Breast epithelium (tissue), 4 donors: ENCODE measurements at regions not wholly inside any gene's neighbourhood (a gene's known extent, or its start where the extent isn't known, plus 50 kb on each side); places are given as distances from the start of the nearest gene placed in this dataset.

ENCODE experiments used
- DNase-seq, 2 donors: peaks; one replicate each; pipeline ENCODE4 v3.0.0-alpha.2; 2019; ENCODE audit warnings: low spot score in 2 of 2
- H3K27ac ChIP-seq, 2 donors: fragments of 200-600 bp; sonication (generic) in 1 of 2; one replicate each; pipeline ENCODE4 v1.5.1; 2016 to 2019; ENCODE audit warnings: mild to moderate bottlenecking in 1 of 2
- H3K27me3 ChIP-seq, 2 donors: fragments of 200-600 bp; sonication (generic) in 1 of 2; one replicate each; pipeline versions ENCODE4 v1.5.1 to v1.6.0; 2017 to 2019; ENCODE audit warnings: control low read depth in 1 of 2, mild to moderate bottlenecking in 1 of 2
- H3K36me3 ChIP-seq: fragments of 200-600 bp; one replicate; pipeline ENCODE4 v1.5.1; 2019
- H3K4me1 ChIP-seq, 2 donors: fragments of 200-600 bp; sonication (generic); one replicate each; pipeline ENCODE4 v1.5.1; 2016 to 2019; ENCODE audit warnings: control low read depth in 1 of 2
- H3K4me3 ChIP-seq, 3 donors: fragments of 200-600 bp; sonication (generic); 1 replicate in 2 of 3; 2 replicates in 1 of 3; pipeline ENCODE4 v1.5.1; 2016 to 2019; ENCODE audit warnings: mild to moderate bottlenecking in 3 of 3, moderate library complexity in 2 of 3
- H3K9me3 ChIP-seq, 2 donors: fragments of 200-600 bp; sonication (generic) in 1 of 2; one replicate each; pipeline ENCODE4 v1.5.1; 2016 to 2019; ENCODE audit warnings: control low read depth in 1 of 2
- CTCF ChIP-seq, 3 donors: fragments of 450-650 bp; IDR thresholded peaks; one replicate each; pipeline ENCODE4 v1.5.1; 2016 to 2017; ENCODE audit warnings: antibody characterized with exemption in 3 of 3, mild to moderate bottlenecking in 3 of 3, moderate library complexity in 3 of 3
- POLR2A ChIP-seq: fragments of 450-650 bp; IDR thresholded peaks from one replicate; pipeline ENCODE4 v1.6.1; 2016; ENCODE audit warnings: antibody characterized with exemption, mild to moderate bottlenecking, moderate library complexity
- POLR2AphosphoS5 ChIP-seq, 3 donors: sonication (generic); formaldehyde crosslinking; IDR thresholded peaks; one replicate each; pipeline ENCODE4 v1.6.1; 2017; ENCODE audit warnings: antibody characterized with exemption in 3 of 3
- intact Hi-C: fragments of 100-400 bp; cut with DNase I; formaldehyde crosslinking; loops from one replicate; pipeline ENCODE4 v1.15.1; 2023; ENCODE audit warnings: low total_unique reads

- H3K4me3 ChIP-seq, result no peak overlapping the region
- H3K9me3 ChIP-seq, result peaks cover 0 to 11% of the 10 kb centered on the region in 2 donors
- peak overlapping the region in 1 of 2 donors; percentile 85 for H3K27ac ChIP-seq
- no peaks in the 10 kb centered on the region for H3K4me1 ChIP-seq
- no peaks in the 10 kb centered on the region for H3K27me3 ChIP-seq
- intact Hi-C loops, result no loop called here
- DNase-seq, result no peak
- H3K36me3 ChIP-seq, result no peaks in the 10 kb centered on the region
- TF ChIP-seq POLR2A (no peak), POLR2AphosphoS5 (IDR thresholded peaks at IDR 0.05) (peak in 1 of 3 donors; percentile 83), CTCF (IDR thresholded peaks at IDR 0.05) (no peak)
Observed at GRCh38 chr17:17420561-17421269, 56.1 kb upstream of the MED9 start.

- no peak overlapping the region for H3K4me3 ChIP-seq
- intact Hi-C loops, result no loop called here
- no peaks in the 10 kb centered on the region for H3K4me1 ChIP-seq
- H3K27me3 ChIP-seq, result no peaks in the 10 kb centered on the region
- no peak for TF ChIP-seq POLR2A
- TF ChIP-seq CTCF (IDR thresholded peaks at IDR 0.05), result no peak
- TF ChIP-seq POLR2AphosphoS5 (IDR thresholded peaks at IDR 0.05), result no peak
- peak overlapping the region in 1 of 2 donors; percentile 85 for H3K27ac ChIP-seq
- H3K36me3 ChIP-seq, result no peaks in the 10 kb centered on the region
- no peak for DNase-seq
- peaks cover 0 to 11% of the 10 kb centered on the region in 2 donors for H3K9me3 ChIP-seq
Observed at GRCh38 chr17:17421346-17422216, 55.2 kb upstream of the MED9 start.

GRCh38 chr17:17422217-17422610 lies 54.6 kb upstream of the MED9 start:
- no peak overlapping the region for H3K27ac ChIP-seq
- DNase-seq, result no peak
- peaks cover 0 to 11% of the 10 kb centered on the region in 2 donors for H3K9me3 ChIP-seq
- no peaks in the 10 kb centered on the region for H3K36me3 ChIP-seq
- no peak overlapping the region for H3K4me3 ChIP-seq
- no peaks in the 10 kb centered on the region for H3K4me1 ChIP-seq
- intact Hi-C loops, result no loop called here
- H3K27me3 ChIP-seq, result no peaks in the 10 kb centered on the region
- TF ChIP-seq POLR2A, result no peak
- no peak for TF ChIP-seq CTCF (IDR thresholded peaks at IDR 0.05)
- TF ChIP-seq POLR2AphosphoS5 (IDR thresholded peaks at IDR 0.05), result no peak

- Histone ChIP-seq H3K36me3 (no peaks in the 10 kb centered on the region), H3K27me3 (no peaks in the 10 kb centered on the region), H3K4me3 (no peak overlapping the region), H3K9me3 (peaks cover 0 to 11% of the 10 kb centered on the region in 2 donors), H3K4me1 (no peaks in the 10 kb centered on the region), H3K27ac (no peak overlapping the region)
- intact Hi-C loops, result no loop called here
- no peak for TF ChIP-seq POLR2AphosphoS5 (IDR thresholded peaks at IDR 0.05)
- no peak for TF ChIP-seq POLR2A
- no peak for TF ChIP-seq CTCF (IDR thresholded peaks at IDR 0.05)
- no peak for DNase-seq
Observed at GRCh38 chr17:17422641-17423040, 54.2 kb upstream of the MED9 start.

- peaks cover 0 to 11% of the 10 kb centered on the region in 2 donors for H3K9me3 ChIP-seq
Observed at GRCh38 chr17:17423656-17424055, 53.1 kb upstream of the MED9 start.

More at GRCh38 chr17:17423656-17424055, 53.1 kb upstream of the MED9 start:
- no peak for DNase-seq
- intact Hi-C loops, result no loop called here
- TF ChIP-seq CTCF (IDR thresholded peaks at IDR 0.05), result no peak
- no peak overlapping the region for H3K27ac ChIP-seq
- no peaks in the 10 kb centered on the region for H3K4me1 ChIP-seq
- no peaks in the 10 kb centered on the region for H3K36me3 ChIP-seq
- no peak overlapping the region for H3K4me3 ChIP-seq
- H3K27me3 ChIP-seq, result no peaks in the 10 kb centered on the region
